ENCODE measurements at regions not wholly inside any gene's neighbourhood (a gene's known extent, or its start where the extent isn't known, plus 50 kb on each side); places are given as distances from the start of the nearest gene placed in this dataset.

GRCh38 chr5:106728208-106728607 is 942.5 kb downstream of the EFNA5 start:
- Histone ChIP-seq H3K36me3 (no peaks in the 10 kb centered on the region), H3K4me1 (no peaks in the 10 kb centered on the region), H3K9me3 (replicated peaks) (peaks cover 17% of the 10 kb centered on the region), H3K27me3 (ENCODE audit: low read depth) (no peaks in the 10 kb centered on the region), H3K27ac (replicated peaks) (no peak overlapping the region), H3K4me3 (no peak overlapping the region)
- no peak for TF ChIP-seq CTCF (IDR thresholded peaks at IDR 0.05; ENCODE audit: borderline replicate concordance)
- DNase-seq = no peak
- intact Hi-C loops (cut with micrococcal nuclease) = no loop called here

GRCh38 chr5:106727071-106727470 is 943.7 kb downstream of the EFNA5 start:
- TF ChIP-seq CTCF (IDR thresholded peaks at IDR 0.05; ENCODE audit: borderline replicate concordance) = no peak

GRCh38 chr5:106720367-106720766 is 950.4 kb downstream of the EFNA5 start:
- no peaks in the 10 kb centered on the region for H3K36me3 ChIP-seq
- H3K27me3 ChIP-seq (ENCODE audit: low read depth) = no peaks in the 10 kb centered on the region
- H3K4me1 ChIP-seq = no peaks in the 10 kb centered on the region
- intact Hi-C loops (cut with micrococcal nuclease) = no loop called here
- TF ChIP-seq CTCF (IDR thresholded peaks at IDR 0.05; ENCODE audit: borderline replicate concordance) = no peak
- DNase-seq = no peak
- H3K9me3 ChIP-seq (replicated peaks) = no peaks in the 10 kb centered on the region
- H3K4me3 ChIP-seq = no peak overlapping the region
- H3K27ac ChIP-seq (replicated peaks) = no peak overlapping the region

More at GRCh38 chr5:106727071-106727470, 943.7 kb downstream of the EFNA5 start:
- peaks cover 6% of the 10 kb centered on the region for H3K9me3 ChIP-seq (replicated peaks)
- no peak for DNase-seq
- no peak overlapping the region for H3K4me3 ChIP-seq
- intact Hi-C loops (cut with micrococcal nuclease) = no loop called here
- no peaks in the 10 kb centered on the region for H3K4me1 ChIP-seq
- no peaks in the 10 kb centered on the region for H3K27me3 ChIP-seq (ENCODE audit: low read depth)
- no peaks in the 10 kb centered on the region for H3K36me3 ChIP-seq
- no peak overlapping the region for H3K27ac ChIP-seq (replicated peaks)

GRCh38 chr5:106699796-106700195 is 970.9 kb downstream of the EFNA5 start:
- Histone ChIP-seq H3K36me3 (no peaks in the 10 kb centered on the region), H3K4me1 (no peaks in the 10 kb centered on the region), H3K9me3 (replicated peaks) (no peaks in the 10 kb centered on the region), H3K27me3 (ENCODE audit: low read depth) (no peaks in the 10 kb centered on the region), H3K4me3 (no peak overlapping the region), H3K27ac (replicated peaks) (no peak overlapping the region)
- intact Hi-C loops (cut with micrococcal nuclease) = no loop called here
- DNase-seq = no peak
- TF ChIP-seq CTCF (IDR thresholded peaks at IDR 0.05; ENCODE audit: borderline replicate concordance) = no peak

- Histone ChIP-seq H3K36me3 (no peaks in the 10 kb centered on the region), H3K27ac (replicated peaks) (no peak overlapping the region), H3K9me3 (replicated peaks) (no peaks in the 10 kb centered on the region), H3K4me1 (no peaks in the 10 kb centered on the region), H3K4me3 (no peak overlapping the region), H3K27me3 (ENCODE audit: low read depth) (no peaks in the 10 kb centered on the region)
- DNase-seq = no peak
- no peak for TF ChIP-seq CTCF (IDR thresholded peaks at IDR 0.05; ENCODE audit: borderline replicate concordance)
- intact Hi-C loops (cut with micrococcal nuclease) = no loop called here
Measured at GRCh38 chr5:106699198-106699597, 971.5 kb downstream of the EFNA5 start.

GRCh38 chr5:106698169-106698568 is 972.6 kb downstream of the EFNA5 start:
- Histone ChIP-seq H3K4me1 (no peaks in the 10 kb centered on the region), H3K27me3 (ENCODE audit: low read depth) (no peaks in the 10 kb centered on the region), H3K4me3 (no peak overlapping the region), H3K36me3 (no peaks in the 10 kb centered on the region), H3K9me3 (replicated peaks) (no peaks in the 10 kb centered on the region), H3K27ac (replicated peaks) (no peak overlapping the region)
- intact Hi-C loops (cut with micrococcal nuclease) = no loop called here
- TF ChIP-seq CTCF (IDR thresholded peaks at IDR 0.05; ENCODE audit: borderline replicate concordance) = no peak
- DNase-seq = no peak

Measured in left ventricle myocardium inferior (tissue), 1 donor.